Mesenchymal stem cell (in vitro differentiated cells and primary cell): ENCODE measurements at regions not wholly inside any gene's neighbourhood (a gene's known extent, or its start where the extent isn't known, plus 50 kb on each side); places are given as distances from the start of the nearest gene placed in this dataset.

Source experiments
- DNase-seq: peaks from one replicate; pipeline ENCODE4 v3.0.0-alpha.2; 2013
- H2AFZ ChIP-seq: one replicate; pipeline ENCODE4 v1.6.1; 2013; ENCODE audit warnings: low read depth, mild to moderate bottlenecking, control low read depth, inconsistent platforms, low read length, moderate library complexity
- H2AK5ac ChIP-seq: 2 replicates; pipeline ENCODE4 v1.6.1; 2013; ENCODE audit warnings: low read length, moderate library complexity, mild to moderate bottlenecking, inconsistent platforms; ENCODE audit not compliant: severe bottlenecking
- H2BK120ac ChIP-seq: one replicate; pipeline ENCODE4 v1.6.1; 2013; ENCODE audit warnings: low read depth, mild to moderate bottlenecking, inconsistent platforms, low read length, moderate library complexity
- H2BK12ac ChIP-seq, 2 experiments: one replicate each; pipeline ENCODE4 v1.6.1; 2013; ENCODE audit warnings: inconsistent platforms in 2 of 2, low read length in 2 of 2, mild to moderate bottlenecking in 2 of 2, moderate library complexity in 2 of 2, control low read depth in 1 of 2
- H2BK15ac ChIP-seq: one replicate; pipeline ENCODE4 v1.6.1; 2013; ENCODE audit warnings: mild to moderate bottlenecking, low read depth, inconsistent platforms; ENCODE audit not compliant: poor library complexity, severe bottlenecking
- H2BK5ac ChIP-seq: 2 replicates; pipeline ENCODE4 v1.6.1; 2013; ENCODE audit warnings: low read depth, mild to moderate bottlenecking, low read length, control low read depth, inconsistent platforms; ENCODE audit not compliant: poor library complexity, severe bottlenecking
- H3K14ac ChIP-seq, 2 experiments: one replicate each; pipeline ENCODE4 v1.6.1; 2013; ENCODE audit warnings: inconsistent platforms in 2 of 2, low read length in 2 of 2, control low read depth in 1 of 2, mild to moderate bottlenecking in 1 of 2, moderate library complexity in 1 of 2
- H3K18ac ChIP-seq, 2 experiments: one replicate each; pipeline ENCODE4 v1.6.1; 2013; ENCODE audit warnings: inconsistent platforms in 2 of 2, low read length in 2 of 2, control low read depth in 1 of 2, low read depth in 1 of 2, mild to moderate bottlenecking in 1 of 2
- H3K23ac ChIP-seq, 2 experiments: one replicate each; pipeline ENCODE4 v1.6.1; 2013; ENCODE audit warnings: inconsistent platforms in 2 of 2, low read length in 2 of 2, mild to moderate bottlenecking in 2 of 2, moderate library complexity in 2 of 2, control low read depth in 1 of 2
- H3K27ac ChIP-seq: 2 replicates; pipeline ENCODE4 v1.5.1; 2013; ENCODE audit warnings: mild to moderate bottlenecking, moderate library complexity, low read length, control low read depth, inconsistent platforms; ENCODE audit not compliant: poor library complexity, severe bottlenecking
- H3K27me3 ChIP-seq, 2 experiments: 2 replicates each; pipeline versions ENCODE4 v1.6.1 to v1.7.0; 2013; ENCODE audit warnings: low read length in 2 of 2, mild to moderate bottlenecking in 2 of 2, moderate library complexity in 2 of 2, control low read depth in 1 of 2, inconsistent platforms in 1 of 2; ENCODE audit not compliant: control insufficient read depth in 1 of 2, insufficient read depth in 1 of 2
- H3K36me3 ChIP-seq, 2 experiments: 2 replicates each; pipeline versions ENCODE4 v1.6.1 to v1.7.0; 2013; ENCODE audit warnings: low read length in 2 of 2, control low read depth in 1 of 2, inconsistent platforms in 1 of 2, low read depth in 1 of 2, mild to moderate bottlenecking in 1 of 2; ENCODE audit not compliant: insufficient read depth in 2 of 2, control insufficient read depth in 1 of 2
- H3K4ac ChIP-seq, 2 experiments: one replicate each; pipeline ENCODE4 v1.6.1; 2013; ENCODE audit warnings: inconsistent platforms in 2 of 2, low read length in 2 of 2, mild to moderate bottlenecking in 2 of 2, moderate library complexity in 2 of 2, control low read depth in 1 of 2, low read depth in 1 of 2
- H3K4me1 ChIP-seq: 2 replicates; pipeline ENCODE4 v1.6.1; 2013; ENCODE audit warnings: low read depth, low read length, control low read depth; ENCODE audit not compliant: control insufficient read depth, insufficient read depth
- H3K4me2 ChIP-seq: 2 replicates; pipeline ENCODE4 v1.6.1; 2013; ENCODE audit warnings: low read length, mild to moderate bottlenecking, inconsistent platforms; ENCODE audit not compliant: poor library complexity, severe bottlenecking
- H3K4me3 ChIP-seq, 2 experiments: 2 replicates each; pipeline versions ENCODE4 v1.5.1 to v1.7.0; 2013; ENCODE audit warnings: low read length in 2 of 2, mild to moderate bottlenecking in 2 of 2, control low read depth in 1 of 2, low read depth in 1 of 2; ENCODE audit not compliant: insufficient read depth in 1 of 2
- H3K79me1 ChIP-seq: replicated peaks from 2 replicates; pipeline ENCODE4 v1.6.1; 2013; ENCODE audit warnings: mild to moderate bottlenecking, control low read depth, low read length, inconsistent platforms; ENCODE audit not compliant: poor library complexity, severe bottlenecking
- H3K9ac ChIP-seq: 2 replicates; pipeline ENCODE4 v1.7.0; 2013; ENCODE audit warnings: mild to moderate bottlenecking, low read length, moderate library complexity
- H3K9me3 ChIP-seq: 2 replicates; pipeline ENCODE4 v1.7.0; 2013; ENCODE audit warnings: mild to moderate bottlenecking, low read length; ENCODE audit not compliant: control insufficient read depth
- H4K8ac ChIP-seq: one replicate; pipeline ENCODE4 v1.6.1; 2013; ENCODE audit warnings: inconsistent platforms, mild to moderate bottlenecking, low read length, moderate library complexity
- H4K91ac ChIP-seq: one replicate; pipeline ENCODE4 v1.6.1; 2013; ENCODE audit warnings: mild to moderate bottlenecking, low read length, inconsistent platforms
- whole genome bisulfite sequencing: methylation state at CpG from one replicate; pipeline ENCODE4 v1.1.7; 2013; ENCODE audit warnings: mixed read lengths; 5-methylcytosine and 5-hydroxymethylcytosine counted together

DNA sequence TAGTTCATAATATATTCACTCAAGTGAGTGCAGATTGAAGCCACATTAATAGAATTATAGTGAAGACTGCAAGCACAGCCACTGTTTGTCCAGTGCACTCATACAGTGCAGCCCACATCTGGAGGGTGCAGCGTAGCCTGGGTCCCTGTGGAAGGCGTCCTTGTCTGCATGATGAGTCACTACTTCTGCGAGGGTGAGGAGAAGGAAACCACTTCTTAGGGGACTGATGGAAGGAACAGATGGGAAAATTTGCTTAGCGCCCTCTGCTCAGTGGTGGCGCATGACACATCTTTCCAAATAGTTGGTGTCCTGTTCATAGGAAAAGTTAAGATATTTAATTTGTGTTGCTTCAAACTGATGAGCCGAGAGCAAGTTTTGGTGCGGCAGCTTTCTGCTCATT lies 330.4 kb upstream of the SMIM21 start:
- no peak overlapping the region for H2BK5ac ChIP-seq
- H3K27me3 ChIP-seq = no peaks in the 10 kb centered on the region
- H2BK12ac ChIP-seq = no peak overlapping the region
- no peak overlapping the region for H3K4me3 ChIP-seq
- H3K4ac ChIP-seq = no peak overlapping the region
- H3K79me1 ChIP-seq = no peaks in the 10 kb centered on the region
- H2BK120ac ChIP-seq = no peak overlapping the region
- H4K91ac ChIP-seq = no peak overlapping the region
- no peaks in the 10 kb centered on the region for H3K36me3 ChIP-seq
- WGBS = 53% methylated on average over 7 of the region's 7 CpGs
- no peak for DNase-seq
- H3K9ac ChIP-seq = no peak overlapping the region
- H2AK5ac ChIP-seq = no peak overlapping the region
- H3K18ac ChIP-seq = no peak overlapping the region
- H3K4me1 ChIP-seq = no peaks in the 10 kb centered on the region
- H3K27ac ChIP-seq = no peak overlapping the region
- H3K23ac ChIP-seq = no peak overlapping the region
- no peak overlapping the region for H2AFZ ChIP-seq
- no peak overlapping the region for H2BK15ac ChIP-seq
- H3K14ac ChIP-seq = no peak overlapping the region
- H4K8ac ChIP-seq = no peak overlapping the region
- no peak overlapping the region for H3K4me2 ChIP-seq
- H3K9me3 ChIP-seq = no peaks in the 10 kb centered on the region

DNA sequence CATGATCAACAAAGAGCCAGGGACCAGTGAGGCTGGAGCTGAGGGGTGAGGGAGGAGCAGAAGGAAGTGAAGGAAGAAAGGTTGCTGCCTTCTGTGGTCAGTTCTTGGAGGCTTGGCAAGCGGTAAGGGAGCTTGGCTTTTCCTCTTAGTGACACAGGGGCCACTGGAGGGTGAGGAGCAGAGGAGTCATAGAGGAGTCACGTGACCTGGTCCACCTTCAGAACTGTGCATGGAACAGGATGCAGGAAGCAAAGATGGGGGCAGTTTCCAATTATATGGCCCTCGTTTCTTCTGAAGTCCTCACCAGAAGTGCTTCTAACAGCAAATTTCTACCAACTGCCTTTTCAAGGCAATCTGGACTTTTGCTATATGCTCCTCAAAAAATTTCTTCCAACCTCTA lies 326.9 kb upstream of the SMIM21 start:
- Histone ChIP-seq H2BK15ac (no peak overlapping the region), H3K14ac (no peak overlapping the region), H3K4ac (no peak overlapping the region), H2AK5ac (no peak overlapping the region), H3K4me3 (no peak overlapping the region), H2BK120ac (no peak overlapping the region), H4K91ac (no peak overlapping the region), H3K4me2 (no peak overlapping the region), H3K27me3 (no peaks in the 10 kb centered on the region), H3K9ac (no peak overlapping the region), H3K27ac (no peak overlapping the region), H3K9me3 (no peaks in the 10 kb centered on the region), H2BK5ac (no peak overlapping the region), H3K4me1 (no peaks in the 10 kb centered on the region), H2BK12ac (no peak overlapping the region), H3K36me3 (no peaks in the 10 kb centered on the region), H2AFZ (no peak overlapping the region), H4K8ac (no peak overlapping the region), H3K79me1 (no peaks in the 10 kb centered on the region), H3K18ac (no peak overlapping the region), H3K23ac (no peak overlapping the region)
- no peak for DNase-seq
- 72% methylated on average over 3 of the region's 3 CpGs for WGBS

DNA sequence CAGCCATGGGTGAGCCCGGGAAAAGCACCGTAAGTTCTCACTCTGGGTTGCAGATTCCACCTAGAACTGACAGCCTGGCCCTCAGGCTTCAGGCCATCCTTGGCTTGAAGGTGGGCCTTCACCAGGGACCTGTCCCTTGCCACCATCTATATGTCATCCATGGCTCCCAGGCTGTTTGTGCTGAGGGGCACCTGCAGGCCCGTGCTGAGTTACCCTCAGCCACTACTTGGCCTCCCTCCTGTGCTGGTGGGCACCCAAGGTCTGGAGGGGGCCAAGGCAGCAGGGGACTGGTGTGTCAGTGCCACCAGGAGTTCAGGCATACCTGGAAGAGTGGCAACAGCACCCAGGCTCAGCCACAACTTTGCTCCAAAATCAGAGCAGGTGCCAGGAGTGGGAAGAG lies 326.2 kb upstream of the SMIM21 start:
- 97% methylated on average over 3 of the region's 3 CpGs for WGBS
- Histone ChIP-seq H3K4me2 (no peak overlapping the region), H2BK15ac (no peak overlapping the region), H3K4ac (no peak overlapping the region), H2AFZ (no peak overlapping the region), H2BK5ac (no peak overlapping the region), H3K27me3 (no peaks in the 10 kb centered on the region), H4K8ac (no peak overlapping the region), H3K27ac (no peak overlapping the region), H2BK120ac (no peak overlapping the region), H3K18ac (no peak overlapping the region), H4K91ac (no peak overlapping the region), H3K9me3 (no peaks in the 10 kb centered on the region), H2BK12ac (no peak overlapping the region), H3K4me3 (no peak overlapping the region), H3K79me1 (no peaks in the 10 kb centered on the region), H3K23ac (no peak overlapping the region), H2AK5ac (no peak overlapping the region), H3K4me1 (no peaks in the 10 kb centered on the region), H3K36me3 (no peaks in the 10 kb centered on the region), H3K14ac (peak overlapping the region in 1 of 2 experiments; percentile 74), H3K9ac (no peak overlapping the region)
- no peak for DNase-seq

DNA sequence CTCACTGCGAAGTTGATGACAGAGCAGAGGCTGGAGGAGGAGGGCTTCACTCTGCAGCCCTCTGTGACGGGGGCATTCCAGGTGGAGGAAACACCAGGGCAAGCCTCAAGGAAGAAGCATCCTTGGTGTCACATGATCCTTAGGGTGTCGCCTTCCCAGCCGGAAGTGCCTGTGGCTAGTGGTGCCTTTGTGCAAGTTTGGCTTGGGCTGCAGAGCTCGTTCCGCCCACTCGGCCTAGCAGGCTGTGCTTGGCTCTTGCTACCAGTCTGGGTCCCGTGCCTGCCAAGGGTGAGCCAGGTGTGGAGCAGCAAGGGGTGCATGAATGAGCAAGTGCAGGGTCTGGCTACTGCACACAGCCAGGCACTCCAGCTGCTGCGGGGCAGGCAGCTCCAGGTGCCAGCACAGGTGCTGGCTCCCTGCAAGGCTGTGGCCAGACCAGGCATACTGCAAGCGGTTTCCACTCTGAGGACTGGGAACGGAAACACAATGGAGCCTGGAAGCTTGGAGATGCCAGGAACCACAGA lies 325.3 kb upstream of the SMIM21 start:
- peak overlapping the region in 1 of 2 experiments; percentile 38 for H3K4me3 ChIP-seq
- no peak overlapping the region for H2BK5ac ChIP-seq
- no peak overlapping the region for H2AFZ ChIP-seq
- H3K4me2 ChIP-seq = no peak overlapping the region
- H2BK15ac ChIP-seq = no peak overlapping the region
- H2AK5ac ChIP-seq = no peak overlapping the region
- H3K79me1 ChIP-seq = no peaks in the 10 kb centered on the region
- H3K14ac ChIP-seq = no peak overlapping the region
- H3K18ac ChIP-seq = no peak overlapping the region
- WGBS = 79% methylated on average over 11 of the region's 11 CpGs
- peak overlapping the region; percentile 32 for H4K91ac ChIP-seq
- H3K36me3 ChIP-seq = no peaks in the 10 kb centered on the region
- no peak overlapping the region for H3K9ac ChIP-seq
- no peak overlapping the region for H3K27ac ChIP-seq
- no peak overlapping the region for H3K23ac ChIP-seq
- H3K4ac ChIP-seq = no peak overlapping the region
- H4K8ac ChIP-seq = no peak overlapping the region
- no peaks in the 10 kb centered on the region for H3K9me3 ChIP-seq
- no peaks in the 10 kb centered on the region for H3K27me3 ChIP-seq
- no peak overlapping the region for H2BK120ac ChIP-seq
- DNase-seq = no peak
- no peak overlapping the region for H2BK12ac ChIP-seq
- H3K4me1 ChIP-seq = no peaks in the 10 kb centered on the region
